Brain microvascular endothelial cell (primary cell): ENCODE measurements at regions not wholly inside any gene's neighbourhood (a gene's known extent, or its start where the extent isn't known, plus 50 kb on each side); places are given as distances from the start of the nearest gene placed in this dataset.

Experiments used
- DNase-seq: peaks from one replicate; pipeline ENCODE4 v3.0.0-alpha.2; 2020
- H3K27ac ChIP-seq: fragments of 250-450 bp; sonication (Bioruptor Pico); 2 replicates; pipeline ENCODE4 v1.5.1; 2020; ENCODE audit warnings: mild to moderate bottlenecking, moderate library complexity
- H3K27me3 ChIP-seq: fragments of 250-450 bp; sonication (Bioruptor Pico); replicated peaks from 2 replicates; pipeline ENCODE4 v1.5.1; 2020; ENCODE audit warnings: mild to moderate bottlenecking
- H3K36me3 ChIP-seq: fragments of 250-450 bp; sonication (Bioruptor Pico); replicated peaks from 2 replicates; pipeline ENCODE4 v1.5.1; 2020; ENCODE audit warnings: mild to moderate bottlenecking
- H3K4me3 ChIP-seq: 2 replicates; pipeline ENCODE4 v1.5.1; 2011; ENCODE audit warnings: low read depth, mild to moderate bottlenecking, control low read depth, low read length, moderate library complexity
- CTCF ChIP-seq: IDR thresholded peaks from 2 replicates; pipeline ENCODE4 v1.5.1; 2011; ENCODE audit warnings: low read depth, mild to moderate bottlenecking, moderate library complexity, low read length, control low read depth, inconsistent platforms; ENCODE audit errors: missing control alignments
- in situ Hi-C: cut with HindIII; loops from 2 replicates; pipeline ENCODE4 v1.10.0; 2017; ENCODE audit warnings: low sequenced_read_pairs, low pct_ligation_motif_present

- in situ Hi-C loops = no loop called here
- peaks cover 8% of the 10 kb centered on the region for H3K27me3 ChIP-seq
- TF ChIP-seq CTCF = no peak
- H3K27ac ChIP-seq = no peak overlapping the region
- no peak overlapping the region for H3K4me3 ChIP-seq
- H3K36me3 ChIP-seq = no peaks in the 10 kb centered on the region
- DNase-seq = no peak
Observed at GRCh38 chr5:171592076-171592475, 172.6 kb downstream of the FGF18 start.

GRCh38 chr5:171592736-171593135 is 173.3 kb downstream of the FGF18 start:
- Histone ChIP-seq H3K27ac (no peak overlapping the region), H3K36me3 (no peaks in the 10 kb centered on the region), H3K4me3 (no peak overlapping the region), H3K27me3 (peaks cover 8% of the 10 kb centered on the region)
- in situ Hi-C loops = no loop called here
- no peak for TF ChIP-seq CTCF
- DNase-seq = no peak

GRCh38 chr5:171593401-171593800 is 174.0 kb downstream of the FGF18 start:
- Histone ChIP-seq H3K27me3 (peaks cover 8% of the 10 kb centered on the region), H3K4me3 (no peak overlapping the region), H3K27ac (no peak overlapping the region), H3K36me3 (no peaks in the 10 kb centered on the region)
- in situ Hi-C loops = no loop called here
- TF ChIP-seq CTCF = no peak
- no peak for DNase-seq

GRCh38 chr5:171593976-171594375 is 174.5 kb downstream of the FGF18 start:
- Histone ChIP-seq H3K27me3 (peaks cover 8% of the 10 kb centered on the region), H3K27ac (no peak overlapping the region), H3K4me3 (no peak overlapping the region), H3K36me3 (no peaks in the 10 kb centered on the region)
- DNase-seq = no peak
- TF ChIP-seq CTCF = no peak
- in situ Hi-C loops = no loop called here

- H3K27me3 ChIP-seq = peaks cover 9% of the 10 kb centered on the region
- no peak for TF ChIP-seq CTCF
- no peak overlapping the region for H3K27ac ChIP-seq
- in situ Hi-C loops = no loop called here
- DNase-seq = no peak
- no peaks in the 10 kb centered on the region for H3K36me3 ChIP-seq
- no peak overlapping the region for H3K4me3 ChIP-seq
Observed at GRCh38 chr5:171595401-171595800, 176.0 kb downstream of the FGF18 start.

GRCh38 chr5:171595801-171596231 is 176.4 kb downstream of the FGF18 start:
- Histone ChIP-seq H3K27me3 (peaks cover 11% of the 10 kb centered on the region), H3K27ac (no peak overlapping the region), H3K4me3 (no peak overlapping the region), H3K36me3 (no peaks in the 10 kb centered on the region)
- in situ Hi-C loops = no loop called here
- no peak for TF ChIP-seq CTCF
- DNase-seq = peak; percentile 40
